ENCODE measurements at regions not wholly inside any gene's neighbourhood (a gene's known extent, or its start where the extent isn't known, plus 50 kb on each side); places are given as distances from the start of the nearest gene placed in this dataset.
A peak's percentile ranks its signal among the peaks of the same experiment; 100 is the strongest.

DNA sequence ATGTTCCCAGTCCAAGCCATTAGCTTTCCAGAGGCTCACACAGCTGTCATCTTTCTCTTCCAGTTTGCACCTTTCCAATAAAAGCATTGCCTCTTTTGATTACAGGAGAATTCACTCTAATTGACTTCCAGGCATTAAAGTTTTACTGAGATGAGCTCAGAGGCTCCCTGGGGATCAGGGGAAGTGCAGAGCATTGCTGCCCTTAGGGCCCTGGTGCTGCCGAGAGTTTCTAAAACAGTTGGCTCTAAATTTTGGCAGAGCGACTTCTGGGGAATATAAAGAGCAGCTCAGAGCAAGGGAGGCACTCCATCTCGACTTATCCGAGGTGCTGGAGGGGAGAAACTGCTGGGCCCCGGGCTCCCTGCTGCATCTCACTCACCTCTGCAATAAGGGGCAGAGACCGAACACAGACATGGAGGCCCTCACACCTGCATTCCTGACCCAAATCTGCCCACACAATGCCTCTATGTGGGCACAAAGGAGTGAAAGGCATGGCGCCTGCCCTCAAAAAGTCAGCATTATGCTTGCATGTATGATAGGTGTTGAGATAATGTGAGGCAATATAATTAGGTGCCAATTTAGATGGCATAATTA is 61.7 kb downstream of the SCN11A start:
- Mint-ChIP-seq H3K4me1 (peaks cover 12% of the 10 kb centered on the region), H3K27me3 (ENCODE audit: low read depth) (no peaks in the 10 kb centered on the region), H3K9me3 (no peaks in the 10 kb centered on the region), H3K4me3 (no peak overlapping the region), H3K27ac (no peak overlapping the region), H3K36me3 (no peaks in the 10 kb centered on the region)
- DNase-seq (ENCODE audit: low spot score) (no peak), ATAC-seq (peak; percentile 69)
- CTCF ChIA-PET = interaction anchor here (1.6 to 3.3 kb wide), 2 partner anchors 10 to 86 kb away, joined by 3 to 27 read pairs; no protein-coding TSS in a partner anchor
- TF ChIP-seq ZNF121 (CRISPR knock-in tag; IDR thresholded peaks at IDR 0.05) (no peak), NR2C2 (CRISPR knock-in tag; IDR thresholded peaks at IDR 0.05) (no peak), SMAD4 (CRISPR knock-in tag; IDR thresholded peaks at IDR 0.05) (no peak)
- POLR2A ChIA-PET = no interaction called here

DNA sequence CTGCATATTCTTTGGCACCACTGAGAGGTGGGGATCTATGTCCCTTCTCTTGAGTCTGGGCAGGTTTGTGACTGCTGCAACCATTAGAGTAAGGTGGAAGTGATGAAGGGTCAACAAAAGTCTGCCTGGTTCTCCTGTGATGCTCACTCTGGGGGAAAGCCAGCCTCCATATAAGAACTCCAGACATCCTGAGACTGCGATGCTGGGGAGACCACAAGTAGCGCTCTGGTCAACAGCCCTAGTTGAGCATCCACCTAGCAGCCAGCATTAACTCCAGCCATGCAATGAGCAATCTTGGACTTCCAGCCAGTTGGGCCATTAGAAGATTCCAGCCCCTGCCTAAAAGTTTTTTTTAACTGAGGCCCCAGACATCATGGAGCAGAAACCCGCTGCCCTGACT is 62.8 kb downstream of the SCN11A start:
- Mint-ChIP-seq H3K36me3 (peaks cover 2% of the 10 kb centered on the region; the same call in 1 of the 2 replicates), H3K27ac (no peak overlapping the region), H3K27me3 (ENCODE audit: low read depth) (no peaks in the 10 kb centered on the region), H3K9me3 (peaks cover 7% of the 10 kb centered on the region), H3K4me3 (no peak overlapping the region), H3K4me1 (peaks cover 14% of the 10 kb centered on the region)
- no peak for TF ChIP-seq MXD4 (CRISPR knock-in tag; IDR thresholded peaks at IDR 0.05; ENCODE audit: borderline replicate concordance)
- no peak for TF ChIP-seq ATF1 (CRISPR knock-in tag; IDR thresholded peaks at IDR 0.05)
- TF ChIP-seq TEAD4 (CRISPR knock-in tag; IDR thresholded peaks at IDR 0.05) = no peak
- TF ChIP-seq, protein P1, sequence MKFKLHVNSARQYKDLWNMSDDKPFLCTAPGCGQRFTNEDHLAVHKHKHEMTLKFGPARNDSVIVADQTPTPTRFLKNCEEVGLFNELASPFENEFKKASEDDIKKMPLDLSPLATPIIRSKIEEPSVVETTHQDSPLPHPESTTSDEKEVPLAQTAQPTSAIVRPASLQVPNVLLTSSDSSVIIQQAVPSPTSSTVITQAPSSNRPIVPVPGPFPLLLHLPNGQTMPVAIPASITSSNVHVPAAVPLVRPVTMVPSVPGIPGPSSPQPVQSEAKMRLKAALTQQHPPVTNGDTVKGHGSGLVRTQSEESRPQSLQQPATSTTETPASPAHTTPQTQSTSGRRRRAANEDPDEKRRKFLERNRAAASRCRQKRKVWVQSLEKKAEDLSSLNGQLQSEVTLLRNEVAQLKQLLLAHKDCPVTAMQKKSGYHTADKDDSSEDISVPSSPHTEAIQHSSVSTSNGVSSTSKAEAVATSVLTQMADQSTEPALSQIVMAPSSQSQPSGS (CRISPR knock-in tag; IDR thresholded peaks at IDR 0.05; ENCODE audit: borderline replicate concordance, low read depth) = no peak
- no peak for TF ChIP-seq CREM (CRISPR knock-in tag; IDR thresholded peaks at IDR 0.05)
- TF ChIP-seq, protein P2, sequence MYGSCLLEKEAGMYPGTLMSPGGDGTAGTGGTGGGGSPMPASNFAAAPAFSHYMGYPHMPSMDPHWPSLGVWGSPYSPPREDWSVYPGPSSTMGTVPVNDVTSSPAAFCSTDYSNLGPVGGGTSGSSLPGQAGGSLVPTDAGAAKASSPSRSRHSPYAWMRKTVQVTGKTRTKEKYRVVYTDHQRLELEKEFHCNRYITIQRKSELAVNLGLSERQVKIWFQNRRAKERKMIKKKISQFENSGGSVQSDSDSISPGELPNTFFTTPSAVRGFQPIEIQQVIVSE (CRISPR knock-in tag; IDR thresholded peaks at IDR 0.05; ENCODE audit: borderline replicate concordance) = no peak
- no peak for TF ChIP-seq ZNF219 (CRISPR knock-in tag; IDR thresholded peaks at IDR 0.05; ENCODE audit: borderline replicate concordance)
- no peak for TF ChIP-seq KAT7 (CRISPR knock-in tag; IDR thresholded peaks at IDR 0.05; ENCODE audit: borderline replicate concordance)
- no peak for TF ChIP-seq ZNF263 (CRISPR knock-in tag; IDR thresholded peaks at IDR 0.05; ENCODE audit: low read depth)
- no peak for TF ChIP-seq ZBTB21 (CRISPR knock-in tag; IDR thresholded peaks at IDR 0.05; ENCODE audit: borderline replicate concordance)
- TF ChIP-seq SMAD3 (CRISPR knock-in tag; IDR thresholded peaks at IDR 0.05; ENCODE audit: borderline replicate concordance) = no peak
- no peak for TF ChIP-seq NFYB (CRISPR knock-in tag; conservative IDR thresholded peaks at IDR 0.05; ENCODE audit: low read depth)
- no peak for TF ChIP-seq CTCF (IDR thresholded peaks at IDR 0.05)
- no peak for TF ChIP-seq JAZF1 (CRISPR knock-in tag; IDR thresholded peaks at IDR 0.05)
- TF ChIP-seq E2F5 (CRISPR knock-in tag; IDR thresholded peaks at IDR 0.05) = no peak
- no peak for TF ChIP-seq ZNF396 (CRISPR knock-in tag; IDR thresholded peaks at IDR 0.05; ENCODE audit: borderline replicate concordance)
- TF ChIP-seq ESRRA (CRISPR knock-in tag; IDR thresholded peaks at IDR 0.05; ENCODE audit: borderline replicate concordance) = no peak
- no peak for TF ChIP-seq GRHL2 (CRISPR knock-in tag; IDR thresholded peaks at IDR 0.05; ENCODE audit: insufficient replicate concordance, severe bottlenecking)
- ATAC-seq = no peak
- POLR2A ChIA-PET = no interaction called here
- DNase-seq (ENCODE audit: low spot score) = no peak
- CTCF ChIA-PET = interaction anchor here (1.6 to 2.3 kb wide), 2 partner anchors 11 to 85 kb away, joined by 3 to 10 read pairs; no protein-coding TSS in a partner anchor

Data from WTC11 (cell line).